Trophoblast cell (in vitro differentiated cells and primary cell): ENCODE measurements at regions not wholly inside any gene's neighbourhood (a gene's known extent, or its start where the extent isn't known, plus 50 kb on each side); places are given as distances from the start of the nearest gene placed in this dataset.

Source experiments
- DNase-seq, 2 donors: peaks; one replicate each; pipeline ENCODE4 v3.0.0-alpha.2; 2016
- H2AFZ ChIP-seq: 2 replicates; pipeline ENCODE4 v1.6.1; 2013; ENCODE audit warnings: low read length, moderate library complexity, mild to moderate bottlenecking; ENCODE audit not compliant: insufficient read depth, poor library complexity
- H2AK5ac ChIP-seq: 2 replicates; pipeline ENCODE4 v1.6.1; 2013; ENCODE audit warnings: mild to moderate bottlenecking, low read length
- H2BK120ac ChIP-seq: 2 replicates; pipeline ENCODE4 v1.6.1; 2013; ENCODE audit warnings: low read length, mild to moderate bottlenecking, moderate library complexity; ENCODE audit not compliant: insufficient read depth, poor library complexity
- H2BK12ac ChIP-seq: 2 replicates; pipeline ENCODE4 v1.6.1; 2013; ENCODE audit warnings: mild to moderate bottlenecking, low read length, moderate library complexity
- H2BK5ac ChIP-seq: 2 replicates; pipeline ENCODE4 v1.6.1; 2013; ENCODE audit warnings: low read length, low read depth, moderate library complexity, mild to moderate bottlenecking; ENCODE audit not compliant: poor library complexity
- H3K14ac ChIP-seq: 2 replicates; pipeline ENCODE4 v1.6.1; 2013; ENCODE audit warnings: mild to moderate bottlenecking, low read length
- H3K18ac ChIP-seq: 2 replicates; pipeline ENCODE4 v1.6.1; 2013; ENCODE audit warnings: mild to moderate bottlenecking, low read length
- H3K23ac ChIP-seq: 2 replicates; pipeline ENCODE4 v1.6.1; 2013; ENCODE audit warnings: low read length
- H3K27ac ChIP-seq: 2 replicates; pipeline ENCODE4 v1.5.1; 2013; ENCODE audit warnings: low read depth, mild to moderate bottlenecking, inconsistent platforms, low read length, moderate library complexity
- H3K27me3 ChIP-seq: 2 replicates; pipeline ENCODE4 v1.6.1; 2013; ENCODE audit warnings: inconsistent platforms, mild to moderate bottlenecking, low read length, moderate library complexity; ENCODE audit not compliant: insufficient read depth
- H3K36me3 ChIP-seq, 2 experiments: 1 replicate in 1 of 2; 2 replicates in 1 of 2; pipeline ENCODE4 v1.6.1; 2013; ENCODE audit warnings: low read length in 2 of 2, mild to moderate bottlenecking in 2 of 2, moderate library complexity in 1 of 2; ENCODE audit not compliant: insufficient read depth in 2 of 2, control insufficient read depth in 1 of 2
- H3K4ac ChIP-seq: 2 replicates; pipeline ENCODE4 v1.6.1; 2013; ENCODE audit warnings: low read depth, mild to moderate bottlenecking, low read length, moderate library complexity
- H3K4me1 ChIP-seq, 2 experiments: 1 replicate in 1 of 2; 2 replicates in 1 of 2; pipeline ENCODE4 v1.6.1; 2013; ENCODE audit warnings: low read length in 2 of 2, mild to moderate bottlenecking in 2 of 2, moderate library complexity in 1 of 2; ENCODE audit not compliant: insufficient read depth in 2 of 2, control insufficient read depth in 1 of 2
- H3K4me2 ChIP-seq: 2 replicates; pipeline ENCODE4 v1.6.1; 2013; ENCODE audit warnings: inconsistent platforms, mild to moderate bottlenecking, low read length, moderate library complexity
- H3K4me3 ChIP-seq: 2 replicates; pipeline ENCODE4 v1.5.1; 2013; ENCODE audit warnings: mild to moderate bottlenecking, low read depth, low read length, inconsistent platforms
- H3K79me1 ChIP-seq: one replicate; pipeline ENCODE4 v1.6.1; 2013; ENCODE audit warnings: low read length
- H3K79me2 ChIP-seq: 2 replicates; pipeline ENCODE4 v1.6.1; 2013; ENCODE audit warnings: low read length, mild to moderate bottlenecking; ENCODE audit not compliant: control insufficient read depth, insufficient read depth, poor library complexity
- H3K9ac ChIP-seq: 2 replicates; pipeline ENCODE4 v1.6.1; 2013; ENCODE audit warnings: mild to moderate bottlenecking, low read length
- H3K9me3 ChIP-seq: 2 replicates; pipeline ENCODE4 v1.6.1; 2013; ENCODE audit warnings: low read depth, mild to moderate bottlenecking, control low read depth, inconsistent platforms, low read length; ENCODE audit not compliant: insufficient read depth
- H4K12ac ChIP-seq: 2 replicates; pipeline ENCODE4 v1.6.1; 2013; ENCODE audit warnings: low read depth, mild to moderate bottlenecking, low read length, moderate library complexity
- H4K8ac ChIP-seq: 2 replicates; pipeline ENCODE4 v1.6.1; 2013; ENCODE audit warnings: low read depth, mild to moderate bottlenecking, low read length, moderate library complexity
- H4K91ac ChIP-seq: one replicate; pipeline ENCODE4 v1.6.1; 2013; ENCODE audit warnings: low read depth, mild to moderate bottlenecking, low read length, moderate library complexity
- WGBS: extraction: QIAGEN DNeasy Blood & Tissue Kit; methylation state at CpG from one replicate; pipeline ENCODE4 v1.1.7; 2013; ENCODE audit warnings: missing lambda C conversion rate; ENCODE audit not compliant: insufficient read length, insufficient coverage; ENCODE audit errors: extremely low coverage; 5-methylcytosine and 5-hydroxymethylcytosine counted together

DNA sequence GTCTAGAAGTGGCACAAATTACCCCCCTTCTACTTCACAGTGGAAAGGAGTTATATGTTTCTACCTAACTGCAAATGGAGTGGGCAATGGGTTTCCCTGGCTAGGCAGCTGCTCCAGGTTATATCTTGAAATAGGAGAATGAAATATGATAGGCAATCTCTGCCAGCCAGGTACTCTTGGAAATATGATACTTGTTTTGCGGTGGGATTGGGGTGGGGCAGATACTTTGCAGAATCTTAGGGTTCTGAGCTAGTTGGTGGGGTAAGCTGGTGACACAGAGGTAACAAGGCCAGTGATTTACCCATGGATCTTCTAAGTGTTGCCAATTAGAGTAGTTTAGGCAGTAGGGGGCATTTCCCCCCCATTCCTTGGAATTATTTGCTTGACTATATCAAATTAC, 140.1 kb downstream of the ATP23 start:
- H3K18ac ChIP-seq: no peak overlapping the region
- no peak overlapping the region for H3K14ac ChIP-seq
- no peaks in the 10 kb centered on the region for H3K4me1 ChIP-seq
- H3K79me2 ChIP-seq: no peaks in the 10 kb centered on the region
- no peak overlapping the region for H2BK12ac ChIP-seq
- no peak overlapping the region for H2BK120ac ChIP-seq
- H3K27ac ChIP-seq: no peak overlapping the region
- H2AK5ac ChIP-seq: no peak overlapping the region
- no peak overlapping the region for H4K8ac ChIP-seq
- H3K79me1 ChIP-seq: no peaks in the 10 kb centered on the region
- no peak overlapping the region for H4K12ac ChIP-seq
- no peak overlapping the region for H2BK5ac ChIP-seq
- H3K9ac ChIP-seq: no peak overlapping the region
- no peak overlapping the region for H3K23ac ChIP-seq
- H3K36me3 ChIP-seq: no peaks in the 10 kb centered on the region
- no peak overlapping the region for H2AFZ ChIP-seq
- WGBS: no CpG with 5 or more reads among the region's 1 CpG
- H4K91ac ChIP-seq: no peak overlapping the region
- H3K4me3 ChIP-seq: no peak overlapping the region
- no peak for DNase-seq
- no peak overlapping the region for H3K4ac ChIP-seq
- no peak overlapping the region for H3K4me2 ChIP-seq
- H3K27me3 ChIP-seq: no peaks in the 10 kb centered on the region
- no peaks in the 10 kb centered on the region for H3K9me3 ChIP-seq

DNA sequence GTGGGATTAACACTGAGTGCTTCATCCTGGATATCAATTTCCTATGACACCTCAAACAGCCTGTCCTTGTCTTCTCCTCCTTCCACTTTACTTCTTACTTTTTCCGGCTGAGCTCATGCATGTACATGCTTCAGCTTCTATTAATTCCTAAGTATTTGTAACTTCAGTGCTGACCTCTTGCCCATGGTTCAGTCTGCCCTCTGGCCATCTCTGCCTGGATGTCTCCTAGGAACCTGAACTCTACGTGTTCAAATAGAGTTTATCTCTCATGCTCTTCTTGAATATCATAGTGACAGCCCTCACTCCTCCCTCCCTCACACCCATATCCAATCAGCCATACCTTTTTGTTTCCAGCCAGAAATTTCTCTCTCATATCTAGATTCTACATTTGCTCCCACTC, 141.6 kb downstream of the ATP23 start:
- no peaks in the 10 kb centered on the region for H3K36me3 ChIP-seq
- no peaks in the 10 kb centered on the region for H3K27me3 ChIP-seq
- no peak overlapping the region for H3K4me3 ChIP-seq
- peak; percentile 78 to 87 for DNase-seq
- no peak overlapping the region for H3K23ac ChIP-seq
- no peak overlapping the region for H3K18ac ChIP-seq
- no peak overlapping the region for H3K14ac ChIP-seq
- H4K8ac ChIP-seq: no peak overlapping the region
- no peaks in the 10 kb centered on the region for H3K4me1 ChIP-seq
- H2AK5ac ChIP-seq: no peak overlapping the region
- no peak overlapping the region for H2AFZ ChIP-seq
- H3K79me1 ChIP-seq: no peaks in the 10 kb centered on the region
- no peak overlapping the region for H2BK5ac ChIP-seq
- no peaks in the 10 kb centered on the region for H3K9me3 ChIP-seq
- no peak overlapping the region for H4K12ac ChIP-seq
- H3K79me2 ChIP-seq: no peaks in the 10 kb centered on the region
- H2BK120ac ChIP-seq: no peak overlapping the region
- H3K4ac ChIP-seq: no peak overlapping the region
- no peak overlapping the region for H2BK12ac ChIP-seq
- no CpG with 5 or more reads among the region's 2 CpGs for WGBS
- no peak overlapping the region for H3K4me2 ChIP-seq
- no peak overlapping the region for H3K9ac ChIP-seq
- no peak overlapping the region for H4K91ac ChIP-seq
- no peak overlapping the region for H3K27ac ChIP-seq

DNA sequence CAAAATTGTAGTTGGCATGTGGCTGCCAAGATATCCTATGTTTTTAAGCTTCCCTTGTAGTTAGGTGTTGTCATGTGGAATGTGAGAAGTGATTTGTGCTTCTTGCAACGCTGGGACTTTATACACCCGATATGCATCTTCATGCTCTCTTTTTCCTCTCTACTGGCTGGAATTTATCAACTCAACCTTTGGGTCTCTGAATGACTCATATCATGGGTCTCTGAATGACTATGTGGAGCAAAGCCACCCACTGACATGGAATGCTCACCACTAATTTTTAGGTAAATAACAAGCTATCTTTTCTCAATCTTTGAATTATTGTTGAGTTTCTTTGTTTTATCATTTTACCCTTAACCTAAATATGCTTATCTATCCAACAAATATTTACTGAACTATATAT, 144.6 kb downstream of the ATP23 start:
- H2BK120ac ChIP-seq: no peak overlapping the region
- H3K9me3 ChIP-seq: no peaks in the 10 kb centered on the region
- WGBS: no CpG with 5 or more reads among the region's 2 CpGs
- no peak overlapping the region for H3K4me3 ChIP-seq
- H3K27ac ChIP-seq: no peak overlapping the region
- no peak overlapping the region for H3K9ac ChIP-seq
- no peaks in the 10 kb centered on the region for H3K36me3 ChIP-seq
- H2BK5ac ChIP-seq: no peak overlapping the region
- peak in 1 of 2 donors; percentile 38 for DNase-seq
- no peak overlapping the region for H3K14ac ChIP-seq
- H2BK12ac ChIP-seq: no peak overlapping the region
- no peak overlapping the region for H4K8ac ChIP-seq
- H3K4me1 ChIP-seq: no peaks in the 10 kb centered on the region
- no peaks in the 10 kb centered on the region for H3K27me3 ChIP-seq
- no peak overlapping the region for H2AK5ac ChIP-seq
- no peaks in the 10 kb centered on the region for H3K79me2 ChIP-seq
- no peak overlapping the region for H3K18ac ChIP-seq
- H3K4ac ChIP-seq: no peak overlapping the region
- no peak overlapping the region for H2AFZ ChIP-seq
- H3K4me2 ChIP-seq: no peak overlapping the region
- H3K79me1 ChIP-seq: no peaks in the 10 kb centered on the region
- H4K91ac ChIP-seq: no peak overlapping the region
- H4K12ac ChIP-seq: no peak overlapping the region
- H3K23ac ChIP-seq: no peak overlapping the region

DNA sequence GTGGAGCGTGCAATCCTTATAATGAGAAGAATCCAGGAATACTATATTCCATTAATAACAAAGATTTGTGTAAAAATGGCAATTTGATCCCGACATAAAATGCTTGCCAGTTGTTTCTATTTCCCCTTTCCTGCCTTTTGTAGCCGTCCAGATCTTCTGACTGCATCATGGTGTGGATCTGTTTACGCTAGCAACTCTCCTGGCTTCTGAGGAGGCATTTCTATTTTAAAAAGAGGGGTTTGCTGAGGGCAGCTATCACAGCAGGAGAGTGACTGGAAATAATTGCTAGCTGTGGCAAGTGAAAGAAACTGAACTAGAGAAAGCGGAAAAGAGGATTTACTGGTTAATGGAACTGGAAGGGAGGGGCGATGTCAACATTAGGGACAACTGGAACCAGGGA, 145.6 kb downstream of the ATP23 start:
- Histone ChIP-seq H3K27ac (no peak overlapping the region), H3K18ac (no peak overlapping the region), H2BK5ac (no peak overlapping the region), H3K4ac (no peak overlapping the region), H3K9me3 (no peaks in the 10 kb centered on the region), H3K14ac (no peak overlapping the region), H3K27me3 (no peaks in the 10 kb centered on the region), H3K4me3 (no peak overlapping the region), H4K12ac (no peak overlapping the region), H3K36me3 (no peaks in the 10 kb centered on the region), H4K8ac (no peak overlapping the region), H3K9ac (no peak overlapping the region), H4K91ac (no peak overlapping the region), H3K23ac (no peak overlapping the region), H3K4me2 (no peak overlapping the region), H2AK5ac (no peak overlapping the region), H2AFZ (no peak overlapping the region), H2BK12ac (no peak overlapping the region), H2BK120ac (no peak overlapping the region), H3K79me1 (no peaks in the 10 kb centered on the region), H3K4me1 (no peaks in the 10 kb centered on the region), H3K79me2 (no peaks in the 10 kb centered on the region)
- DNase-seq: no peak
- no CpG with 5 or more reads among the region's 6 CpGs for WGBS
